ENCODE measurements at regions not wholly inside any gene's neighbourhood (a gene's known extent, or its start where the extent isn't known, plus 50 kb on each side); places are given as distances from the start of the nearest gene placed in this dataset.

DNA sequence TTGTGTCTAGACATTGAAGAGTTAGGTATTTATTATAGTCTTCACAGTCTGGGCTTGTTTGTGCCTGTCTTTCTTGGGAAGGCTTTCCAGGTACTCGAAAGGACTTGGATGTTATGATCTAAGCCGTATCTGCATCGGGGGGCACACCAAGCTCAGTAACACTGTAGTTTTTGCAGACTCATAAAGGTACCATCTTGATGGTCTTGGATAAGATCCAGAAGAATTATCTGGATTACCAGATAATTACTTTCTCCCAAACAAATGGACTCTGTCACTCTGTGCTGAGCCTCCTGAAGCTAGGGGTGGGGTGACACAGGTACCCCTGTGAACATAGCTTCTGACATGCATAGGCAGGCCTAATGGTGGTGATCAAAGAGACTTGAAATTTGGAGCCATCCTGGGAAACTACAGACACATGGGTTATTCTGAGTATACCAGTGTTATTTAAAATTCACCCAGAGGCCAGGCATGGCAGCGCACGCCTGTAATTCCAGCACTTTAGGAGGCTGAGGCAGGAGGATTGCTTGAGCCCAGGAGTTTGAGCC lies 238.6 kb upstream of the TPM1 start:
- H3K36me3 ChIP-seq (ENCODE audit: insufficient read depth, low read depth, low read length), result no peaks in the 10 kb centered on the region
- no peak overlapping the region for H3K27ac ChIP-seq (ENCODE audit: low read length)
- H3K9me3 ChIP-seq (ENCODE audit: insufficient read depth, low read depth, low read length), result no peaks in the 10 kb centered on the region
- H3K27me3 ChIP-seq (ENCODE audit: insufficient read depth, low read length), result no peaks in the 10 kb centered on the region
- no peak overlapping the region for H3K4me3 ChIP-seq (ENCODE audit: low read length)
- H3K9ac ChIP-seq (ENCODE audit: low read depth, low read length), result no peak overlapping the region
- H3K4me1 ChIP-seq (ENCODE audit: insufficient read depth, low read length), result no peaks in the 10 kb centered on the region; the same call in 1 of the 2 replicates

GRCh38 chr15:62805502-62805901 lies 237.0 kb upstream of the TPM1 start:
- Histone ChIP-seq H3K27me3 (ENCODE audit: insufficient read depth, low read length) (no peaks in the 10 kb centered on the region), H3K4me1 (ENCODE audit: insufficient read depth, low read length) (no peaks in the 10 kb centered on the region; the same call in 1 of the 2 replicates), H3K36me3 (ENCODE audit: insufficient read depth, low read depth, low read length) (no peaks in the 10 kb centered on the region), H3K4me3 (ENCODE audit: low read length) (no peak overlapping the region), H3K9me3 (ENCODE audit: insufficient read depth, low read depth, low read length) (no peaks in the 10 kb centered on the region), H3K27ac (ENCODE audit: low read length) (no peak overlapping the region), H3K9ac (ENCODE audit: low read depth, low read length) (no peak overlapping the region)

GRCh38 chr15:62807539-62808130 lies 234.9 kb upstream of the TPM1 start:
- Histone ChIP-seq H3K27ac (ENCODE audit: low read length) (no peak overlapping the region), H3K27me3 (ENCODE audit: insufficient read depth, low read length) (no peaks in the 10 kb centered on the region), H3K9ac (ENCODE audit: low read depth, low read length) (no peak overlapping the region), H3K9me3 (ENCODE audit: insufficient read depth, low read depth, low read length) (no peaks in the 10 kb centered on the region), H3K36me3 (ENCODE audit: insufficient read depth, low read depth, low read length) (no peaks in the 10 kb centered on the region), H3K4me1 (ENCODE audit: insufficient read depth, low read length) (no peaks in the 10 kb centered on the region; the same call in 1 of the 2 replicates), H3K4me3 (ENCODE audit: low read length) (no peak overlapping the region)

GRCh38 chr15:62809115-62809967 lies 233.2 kb upstream of the TPM1 start:
- Histone ChIP-seq H3K4me1 (ENCODE audit: insufficient read depth, low read length) (no peaks in the 10 kb centered on the region; the same call in 1 of the 2 replicates), H3K36me3 (ENCODE audit: insufficient read depth, low read depth, low read length) (no peaks in the 10 kb centered on the region), H3K27ac (ENCODE audit: low read length) (no peak overlapping the region), H3K9me3 (ENCODE audit: insufficient read depth, low read depth, low read length) (no peaks in the 10 kb centered on the region), H3K4me3 (ENCODE audit: low read length) (no peak overlapping the region), H3K9ac (ENCODE audit: low read depth, low read length) (no peak overlapping the region), H3K27me3 (ENCODE audit: insufficient read depth, low read length) (no peaks in the 10 kb centered on the region)

DNA sequence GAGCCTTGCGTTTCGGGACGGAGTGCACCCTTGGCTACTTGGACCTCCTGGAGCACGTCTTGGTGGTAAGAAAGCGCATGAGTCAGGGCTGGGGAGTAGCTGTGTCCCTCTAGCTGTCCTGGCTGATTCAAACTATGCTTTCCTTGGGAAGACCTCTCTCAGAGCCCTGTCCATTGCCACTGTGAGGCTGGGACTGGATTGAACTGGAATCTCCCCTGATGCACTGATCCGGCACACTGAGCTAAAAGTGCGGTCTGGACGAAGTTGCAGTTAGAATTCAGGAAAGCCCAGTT lies 232.6 kb upstream of the TPM1 start:
- no peak overlapping the region for H3K27ac ChIP-seq (ENCODE audit: low read length)
- no peaks in the 10 kb centered on the region for H3K9me3 ChIP-seq (ENCODE audit: insufficient read depth, low read depth, low read length)
- no peaks in the 10 kb centered on the region for H3K36me3 ChIP-seq (ENCODE audit: insufficient read depth, low read depth, low read length)
- H3K4me3 ChIP-seq (ENCODE audit: low read length), result no peak overlapping the region
- H3K4me1 ChIP-seq (ENCODE audit: insufficient read depth, low read length), result no peaks in the 10 kb centered on the region; the same call in 1 of the 2 replicates
- H3K27me3 ChIP-seq (ENCODE audit: insufficient read depth, low read length), result no peaks in the 10 kb centered on the region
- H3K9ac ChIP-seq (ENCODE audit: low read depth, low read length), result no peak overlapping the region

DNA sequence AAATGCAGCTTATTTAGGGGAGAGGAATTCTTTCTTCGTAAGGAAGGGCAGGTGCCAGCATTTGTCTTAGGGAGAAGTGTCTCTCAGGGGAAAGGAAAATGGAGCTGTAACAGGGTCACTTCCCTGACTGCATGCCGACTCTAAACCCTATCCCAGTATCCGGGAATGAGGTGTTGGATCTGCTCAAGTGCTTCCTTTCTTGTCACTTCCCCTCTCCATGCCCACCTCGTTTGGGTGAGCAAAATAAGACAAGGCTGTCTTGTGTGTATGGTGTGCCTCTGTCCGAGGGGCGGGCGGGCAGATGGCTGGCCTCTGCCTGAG lies 230.1 kb upstream of the TPM1 start:
- Histone ChIP-seq H3K36me3 (ENCODE audit: insufficient read depth, low read depth, low read length) (no peaks in the 10 kb centered on the region), H3K4me3 (ENCODE audit: low read length) (no peak overlapping the region), H3K27ac (ENCODE audit: low read length) (no peak overlapping the region), H3K27me3 (ENCODE audit: insufficient read depth, low read length) (no peaks in the 10 kb centered on the region), H3K9me3 (ENCODE audit: insufficient read depth, low read depth, low read length) (no peaks in the 10 kb centered on the region), H3K4me1 (ENCODE audit: insufficient read depth, low read length) (no peaks in the 10 kb centered on the region; the same call in 1 of the 2 replicates), H3K9ac (ENCODE audit: low read depth, low read length) (no peak overlapping the region)

- H3K9ac ChIP-seq (ENCODE audit: low read depth, low read length), result no peak overlapping the region
- no peaks in the 10 kb centered on the region for H3K4me1 ChIP-seq (ENCODE audit: insufficient read depth, low read length)
- no peak overlapping the region for H3K27ac ChIP-seq (ENCODE audit: low read length)
- no peaks in the 10 kb centered on the region for H3K36me3 ChIP-seq (ENCODE audit: insufficient read depth, low read depth, low read length)
- H3K27me3 ChIP-seq (ENCODE audit: insufficient read depth, low read length), result no peaks in the 10 kb centered on the region
- no peak overlapping the region for H3K4me3 ChIP-seq (ENCODE audit: low read length)
- no peaks in the 10 kb centered on the region for H3K9me3 ChIP-seq (ENCODE audit: insufficient read depth, low read depth, low read length)
Measured at GRCh38 chr15:62816342-62817069, 226.0 kb upstream of the TPM1 start.

DNA sequence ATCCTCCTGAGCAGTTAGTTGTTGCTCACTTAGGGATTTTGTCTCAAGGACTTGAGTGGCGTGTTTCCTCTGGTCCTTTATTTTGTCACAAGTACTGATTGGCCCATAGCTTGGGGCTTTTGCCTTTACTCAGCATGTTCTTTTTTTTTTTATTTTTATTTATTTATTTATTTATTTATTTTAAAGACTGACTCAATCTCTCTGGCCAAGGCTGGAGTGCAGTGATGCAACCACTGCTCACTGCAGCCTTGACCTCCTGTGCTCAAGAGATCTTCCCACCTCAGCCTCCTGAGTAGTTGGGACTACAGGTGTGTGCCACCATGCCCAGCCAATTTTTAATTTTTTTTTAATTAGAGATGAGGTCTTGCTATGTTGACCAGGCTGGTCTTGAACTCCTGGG lies 223.9 kb upstream of the TPM1 start:
- Histone ChIP-seq H3K27ac (ENCODE audit: low read length) (no peak overlapping the region), H3K9ac (ENCODE audit: low read depth, low read length) (no peak overlapping the region), H3K36me3 (ENCODE audit: insufficient read depth, low read depth, low read length) (no peaks in the 10 kb centered on the region), H3K9me3 (ENCODE audit: insufficient read depth, low read depth, low read length) (no peaks in the 10 kb centered on the region), H3K4me1 (ENCODE audit: insufficient read depth, low read length) (no peaks in the 10 kb centered on the region), H3K27me3 (ENCODE audit: insufficient read depth, low read length) (no peaks in the 10 kb centered on the region), H3K4me3 (ENCODE audit: low read length) (no peak overlapping the region)

DNA sequence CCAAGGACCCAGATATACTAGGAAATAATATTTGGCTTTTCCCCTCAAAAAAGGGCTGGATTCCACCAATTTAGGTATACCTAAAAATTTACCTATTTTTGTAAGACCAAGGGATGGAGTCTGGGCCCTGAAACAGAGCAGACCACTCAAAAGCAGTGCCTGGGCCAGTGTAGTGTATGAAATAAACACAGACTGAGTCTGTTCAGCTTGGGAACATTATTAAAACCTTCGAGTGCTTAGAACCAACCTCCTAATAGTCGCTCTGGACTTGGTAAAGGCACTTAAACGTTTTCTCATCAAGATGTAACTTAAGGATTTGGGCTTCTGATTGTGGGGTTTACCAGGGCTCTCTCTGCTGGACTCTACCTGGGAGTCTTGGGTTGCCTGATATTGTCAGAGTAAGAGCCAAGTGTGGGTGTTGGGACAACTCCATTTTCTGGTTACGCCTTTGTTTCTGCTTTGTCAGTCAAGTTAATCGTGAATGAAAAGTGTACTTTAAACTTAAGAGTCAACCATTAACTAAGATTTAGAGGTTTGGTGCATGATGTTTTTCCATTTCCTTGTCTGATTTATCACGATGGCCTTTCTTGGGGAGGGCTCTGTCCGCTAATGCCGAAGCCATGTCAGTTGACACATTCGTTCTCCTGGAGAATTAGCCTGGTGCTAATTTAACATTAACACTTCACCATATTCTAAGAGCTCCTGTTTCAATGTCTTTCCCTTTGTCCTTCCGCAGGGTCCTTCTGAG lies 221.0 kb upstream of the TPM1 start:
- H3K27ac ChIP-seq (ENCODE audit: low read length), result no peak overlapping the region
- H3K9ac ChIP-seq (ENCODE audit: low read depth, low read length), result no peak overlapping the region
- H3K27me3 ChIP-seq (ENCODE audit: insufficient read depth, low read length), result no peaks in the 10 kb centered on the region
- H3K36me3 ChIP-seq (ENCODE audit: insufficient read depth, low read depth, low read length), result no peaks in the 10 kb centered on the region
- no peaks in the 10 kb centered on the region for H3K4me1 ChIP-seq (ENCODE audit: insufficient read depth, low read length)
- no peaks in the 10 kb centered on the region for H3K9me3 ChIP-seq (ENCODE audit: insufficient read depth, low read depth, low read length)
- H3K4me3 ChIP-seq (ENCODE audit: low read length), result no peak overlapping the region

DNA sequence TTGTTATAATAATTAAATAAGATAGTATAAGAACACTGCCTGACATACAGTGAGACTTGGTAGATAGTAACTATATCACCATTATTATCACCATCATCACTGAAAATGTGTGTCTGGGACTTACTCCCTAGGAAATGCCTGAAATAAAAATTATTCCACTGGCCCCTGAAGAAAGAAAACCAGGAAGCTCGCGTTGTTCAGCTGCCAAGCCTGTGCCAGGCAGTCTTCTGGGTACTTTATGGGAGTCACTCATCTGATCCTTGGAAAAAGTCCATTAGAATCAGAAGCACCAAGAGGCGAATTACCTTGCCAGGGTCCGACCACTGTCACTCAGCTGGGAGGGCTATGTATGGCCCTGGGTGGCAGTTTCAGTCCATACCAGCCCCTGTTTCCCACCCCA lies 220.3 kb upstream of the TPM1 start:
- no peak overlapping the region for H3K4me3 ChIP-seq (ENCODE audit: low read length)

DNA sequence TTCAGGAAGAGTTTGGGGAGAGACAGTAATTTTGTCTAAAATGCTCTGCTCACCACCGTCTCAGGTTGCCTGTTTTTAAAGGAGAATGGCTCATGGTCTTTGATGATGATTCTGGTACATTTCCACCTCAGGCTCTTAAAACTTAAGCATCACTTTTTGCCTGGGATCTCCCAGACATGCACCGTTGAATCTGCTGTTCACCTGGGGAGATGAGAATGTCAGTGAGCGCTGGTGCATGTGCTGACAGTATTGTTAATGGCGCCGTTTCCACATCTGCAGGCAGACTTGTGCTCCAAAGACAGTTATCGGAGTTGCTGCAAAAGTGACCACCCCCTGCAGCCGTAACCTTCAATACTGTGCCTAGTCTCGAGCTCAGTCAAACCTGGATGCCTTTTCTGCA lies 219.0 kb upstream of the TPM1 start:
- H3K9me3 ChIP-seq (ENCODE audit: insufficient read depth, low read depth, low read length), result no peaks in the 10 kb centered on the region
- H3K9ac ChIP-seq (ENCODE audit: low read depth, low read length), result no peak overlapping the region
- H3K36me3 ChIP-seq (ENCODE audit: insufficient read depth, low read depth, low read length), result no peaks in the 10 kb centered on the region
- no peaks in the 10 kb centered on the region for H3K27me3 ChIP-seq (ENCODE audit: insufficient read depth, low read length)
- no peaks in the 10 kb centered on the region for H3K4me1 ChIP-seq (ENCODE audit: insufficient read depth, low read length)
- no peak overlapping the region for H3K27ac ChIP-seq (ENCODE audit: low read length)
- no peak overlapping the region for H3K4me3 ChIP-seq (ENCODE audit: low read length)

More for the DNA sequence above, 220.3 kb upstream of the TPM1 start:
- Histone ChIP-seq H3K4me1 (ENCODE audit: insufficient read depth, low read length) (no peaks in the 10 kb centered on the region), H3K27me3 (ENCODE audit: insufficient read depth, low read length) (no peaks in the 10 kb centered on the region), H3K27ac (ENCODE audit: low read length) (no peak overlapping the region), H3K36me3 (ENCODE audit: insufficient read depth, low read depth, low read length) (no peaks in the 10 kb centered on the region), H3K9ac (ENCODE audit: low read depth, low read length) (no peak overlapping the region), H3K9me3 (ENCODE audit: insufficient read depth, low read depth, low read length) (no peaks in the 10 kb centered on the region)

All from iPS-20b (cell line).